ENCODE measurements at regions not wholly inside any gene's neighbourhood (a gene's known extent, or its start where the extent isn't known, plus 50 kb on each side); places are given as distances from the start of the nearest gene placed in this dataset.

DNA sequence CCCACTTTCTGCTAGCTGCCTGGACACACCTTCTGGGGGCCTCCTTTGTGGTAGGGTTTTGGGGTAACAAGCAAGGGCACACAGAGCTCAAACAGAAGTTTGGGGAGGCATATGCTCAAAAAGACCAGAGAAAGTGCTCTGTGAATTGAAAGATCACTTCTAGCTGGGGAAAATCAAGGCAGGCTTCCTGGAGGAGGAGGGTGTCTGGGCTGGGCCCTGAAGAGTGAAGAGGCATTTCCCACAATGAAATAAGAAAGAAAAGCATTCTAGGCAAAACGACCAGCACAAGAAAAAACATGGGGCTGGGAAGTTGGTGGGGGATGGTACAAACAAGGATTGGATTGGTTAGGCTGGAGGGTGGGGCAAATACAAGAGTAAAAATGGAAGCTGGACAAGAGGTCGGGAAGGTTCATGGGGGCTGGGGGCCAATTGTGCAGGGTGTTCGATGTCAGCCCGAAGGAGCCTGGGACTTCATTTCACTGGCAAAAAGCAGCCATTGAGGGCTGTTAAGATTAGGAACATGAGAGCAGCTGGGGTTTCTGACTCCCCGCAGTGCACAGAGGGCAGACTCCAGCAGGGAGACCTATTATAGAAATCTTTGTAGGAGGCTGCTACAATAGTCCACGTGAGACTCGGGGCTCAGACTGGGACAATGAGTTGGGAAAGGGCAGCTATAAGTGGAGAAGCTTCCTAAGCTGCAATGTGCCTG lies 51.5 kb upstream of the CMKLR1 start:
- ATAC-seq: no peak
- Histone ChIP-seq H3K4me3 (replicated peaks in 1 of 3; ENCODE audit: insufficient read depth in 1 of 3, low read depth in 2 of 3, low read length in 3 of 3) (no peak overlapping the region), H4K20me1 (ENCODE audit: insufficient read depth, low read length) (no peaks in the 10 kb centered on the region), H3K9me3 (ENCODE audit: low read length) (no peaks in the 10 kb centered on the region), H3K27me3 (ENCODE audit: control insufficient read depth in 1 of 2, insufficient read depth in 2 of 2, low read length in 2 of 2) (peaks cover 0 to 1% of the 10 kb centered on the region in 2 experiments; a peak in 1 of 5 replicates), H3K4me1 (ENCODE audit: insufficient read depth, low read length) (no peaks in the 10 kb centered on the region), H3K79me2 (ENCODE audit: insufficient read depth, low read length) (no peaks in the 10 kb centered on the region), H2AFZ (ENCODE audit: low read length) (no peak overlapping the region), H3K27ac (ENCODE audit: extremely low read length, insufficient read depth, low read length) (no peak overlapping the region), H3K36me3 (replicated peaks in 1 of 2; ENCODE audit: control insufficient read depth in 1 of 2, insufficient read depth in 2 of 2, low read length in 2 of 2) (no peaks in the 10 kb centered on the region), H3K9ac (ENCODE audit: insufficient read depth, low read depth, low read length) (no peak overlapping the region), H3K4me2 (ENCODE audit: low read depth, low read length) (no peak overlapping the region)
- no TSS peak for BruUV-seq (replicated peaks)
- in situ Hi-C loops (cut with HindIII; ENCODE audit: extremely low pct_ligation_motif_present, low pct_unique_long_range_greater_than_20kb): no loop called here
- ChIA-PET POLR2A (no interaction called here), CTCF (ENCODE audit: low intra/inter-chr PET ratio, low total read pairs) (no interaction called here)
- intact Hi-C loops (cut with micrococcal nuclease; ENCODE audit: unreplicated experiment): no loop called here
- 4% methylated on average over 6 of the region's 7 CpGs for WGBS (ENCODE audit: low lambda C conversion rate)
- no peak for DNase-seq (ENCODE audit: low spot score)
- TF ChIP-seq, protein P1, sequence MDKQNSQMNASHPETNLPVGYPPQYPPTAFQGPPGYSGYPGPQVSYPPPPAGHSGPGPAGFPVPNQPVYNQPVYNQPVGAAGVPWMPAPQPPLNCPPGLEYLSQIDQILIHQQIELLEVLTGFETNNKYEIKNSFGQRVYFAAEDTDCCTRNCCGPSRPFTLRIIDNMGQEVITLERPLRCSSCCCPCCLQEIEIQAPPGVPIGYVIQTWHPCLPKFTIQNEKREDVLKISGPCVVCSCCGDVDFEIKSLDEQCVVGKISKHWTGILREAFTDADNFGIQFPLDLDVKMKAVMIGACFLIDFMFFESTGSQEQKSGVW (CRISPR knock-in tag; IDR thresholded peaks at IDR 0.05; ENCODE audit: borderline replicate concordance): no peak
- TF ChIP-seq CBX5 (CRISPR knock-in tag; IDR thresholded peaks at IDR 0.05; ENCODE audit: borderline replicate concordance) (no peak), ZBTB39 (CRISPR knock-in tag; IDR thresholded peaks at IDR 0.05) (no peak), ZNF704 (CRISPR knock-in tag; IDR thresholded peaks at IDR 0.05; ENCODE audit: borderline replicate concordance) (no peak), TFAP4 (IDR thresholded peaks at IDR 0.05; ENCODE audit: borderline replicate concordance, low read depth) (no peak), NFATC3 (CRISPR knock-in tag; IDR thresholded peaks at IDR 0.05) (no peak), ZNF607 (CRISPR knock-in tag; IDR thresholded peaks at IDR 0.05; ENCODE audit: borderline replicate concordance) (no peak)
- TF ChIP-seq, protein P2, sequence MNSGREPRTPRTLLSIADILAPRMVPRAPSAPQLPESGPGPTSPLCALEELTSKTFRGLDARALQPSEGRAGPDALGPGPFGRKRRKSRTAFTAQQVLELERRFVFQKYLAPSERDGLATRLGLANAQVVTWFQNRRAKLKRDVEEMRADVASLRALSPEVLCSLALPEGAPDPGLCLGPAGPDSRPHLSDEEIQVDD (CRISPR knock-in tag; IDR thresholded peaks at IDR 0.05; ENCODE audit: borderline replicate concordance): no peak
- no peak for FAIRE-seq
